GM19372 (cell line): ENCODE measurements at regions not wholly inside any gene's neighbourhood (a gene's known extent, or its start where the extent isn't known, plus 50 kb on each side); places are given as distances from the start of the nearest gene placed in this dataset.
"Not testable (repeated sequence)": the region's sequence is repeated elsewhere in the genome, so short reads cannot be mapped to it uniquely, and the experiment has no call there.

ENCODE experiments used
- ATAC-seq: cut with Tn5 transposase; IDR thresholded peaks from one replicate; pipeline ENCODE4 v1.9.1; 2021; ENCODE audit warnings: mild to moderate bottlenecking, low read depth, moderate library complexity; ENCODE audit not compliant: unreplicated experiment

- no peak for ATAC-seq
Measured at GRCh38 chr15:100764778-100765466, 114.7 kb upstream of the ALDH1A3 start.

- ATAC-seq: no peak
Measured at GRCh38 chr15:100765467-100766241, 114.0 kb upstream of the ALDH1A3 start.

- ATAC-seq: no peak
Measured at GRCh38 chr15:100766243-100767000, 113.2 kb upstream of the ALDH1A3 start.

DNA sequence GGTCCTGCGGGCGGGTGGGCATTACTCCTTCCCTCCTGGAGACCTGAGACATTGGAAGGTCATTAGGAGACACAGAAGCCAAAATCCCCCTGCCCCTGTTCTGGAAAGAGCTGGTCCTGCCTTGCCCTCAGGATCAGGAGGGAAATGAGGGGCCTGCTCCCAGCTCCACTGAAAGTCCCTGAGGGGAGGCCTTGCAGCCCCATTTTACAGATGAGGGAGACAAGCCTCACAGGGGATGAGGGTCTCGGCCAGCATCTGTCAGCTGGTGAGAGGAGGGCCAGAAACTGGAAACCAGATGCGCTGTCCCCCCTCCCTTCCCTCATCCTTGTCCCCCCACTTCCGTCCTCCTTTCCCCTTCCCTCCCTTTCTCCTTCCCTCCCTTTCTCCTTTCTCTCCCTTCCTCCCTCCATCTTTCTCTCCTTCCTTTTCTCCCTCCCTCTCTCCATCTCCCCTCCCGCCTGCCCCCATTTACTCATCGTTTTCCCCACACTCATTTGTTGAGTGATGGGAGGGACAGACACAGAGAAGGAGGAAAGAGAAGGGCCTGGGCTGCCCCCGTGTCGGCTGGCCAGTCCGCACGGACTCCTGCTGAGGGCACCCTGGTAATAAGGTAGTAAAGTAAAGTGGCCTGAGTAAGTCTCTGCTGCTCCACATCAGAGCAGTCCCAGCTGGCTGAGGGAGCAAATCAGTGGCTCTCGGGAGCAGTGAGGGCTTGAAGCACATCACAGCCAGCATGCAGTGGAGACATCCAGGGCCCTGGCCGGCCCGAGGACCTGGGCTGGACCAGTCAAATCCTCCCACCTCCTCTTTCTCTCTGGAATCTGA, 112.4 kb upstream of the ALDH1A3 start:
- ATAC-seq: no peak

GRCh38 chr15:100768501-100768931, 111.1 kb upstream of the ALDH1A3 start:
- no peak for ATAC-seq

- no peak for ATAC-seq
Measured at GRCh38 chr15:100769043-100769974, 110.3 kb upstream of the ALDH1A3 start.

GRCh38 chr15:100769975-100770340, 109.7 kb upstream of the ALDH1A3 start:
- ATAC-seq: no peak

DNA sequence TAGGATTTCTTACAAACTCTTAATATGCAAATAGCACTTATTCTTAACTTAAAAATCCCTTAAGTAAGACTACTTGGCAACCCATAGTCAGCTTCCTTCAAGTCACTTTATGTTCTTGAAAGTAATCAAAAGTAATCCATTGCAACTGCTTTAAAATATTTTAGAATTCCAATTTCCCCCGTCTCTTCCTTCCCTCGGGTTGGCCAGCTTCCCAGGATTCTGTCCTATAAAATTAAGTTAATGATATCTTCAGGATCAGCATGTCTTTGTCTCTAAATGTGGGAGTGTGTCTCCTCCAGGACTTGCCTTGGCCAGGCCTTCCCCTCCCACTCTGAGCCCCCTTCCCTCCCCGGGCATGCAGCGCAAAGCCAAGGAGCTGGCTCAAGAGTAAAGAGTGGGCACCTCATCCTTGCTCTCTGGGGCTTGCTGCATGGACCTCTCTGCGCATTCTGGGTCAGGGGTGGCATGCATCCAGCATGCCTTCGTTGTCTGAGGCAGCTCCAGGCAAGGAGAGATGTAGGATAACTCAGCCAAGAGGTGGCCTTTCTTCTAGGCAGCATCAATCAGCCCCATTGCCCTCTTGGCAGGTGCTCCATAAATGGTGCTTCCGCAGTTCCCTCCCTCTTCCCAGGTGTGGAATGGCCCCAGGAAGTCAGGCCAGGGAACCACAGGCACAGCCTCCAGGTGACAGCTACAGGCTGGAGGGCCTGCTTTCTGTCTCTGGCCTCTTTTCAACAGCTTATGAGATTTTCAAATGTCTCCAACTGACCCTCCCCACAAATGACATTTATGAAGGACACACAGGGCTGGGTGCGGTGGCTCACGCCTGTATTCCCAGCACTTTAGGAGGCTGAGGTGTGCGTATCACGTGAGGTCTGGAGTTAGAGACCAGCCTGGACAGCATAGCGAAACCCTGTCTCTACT, 108.7 kb upstream of the ALDH1A3 start:
- ATAC-seq: no peak

- ATAC-seq: no peak
Measured at GRCh38 chr15:100771746-100772145, 107.9 kb upstream of the ALDH1A3 start.

GRCh38 chr15:100772478-100772877, 107.2 kb upstream of the ALDH1A3 start:
- no peak for ATAC-seq

GRCh38 chr15:100772892-100773520, 106.6 kb upstream of the ALDH1A3 start:
- ATAC-seq: no peak

DNA sequence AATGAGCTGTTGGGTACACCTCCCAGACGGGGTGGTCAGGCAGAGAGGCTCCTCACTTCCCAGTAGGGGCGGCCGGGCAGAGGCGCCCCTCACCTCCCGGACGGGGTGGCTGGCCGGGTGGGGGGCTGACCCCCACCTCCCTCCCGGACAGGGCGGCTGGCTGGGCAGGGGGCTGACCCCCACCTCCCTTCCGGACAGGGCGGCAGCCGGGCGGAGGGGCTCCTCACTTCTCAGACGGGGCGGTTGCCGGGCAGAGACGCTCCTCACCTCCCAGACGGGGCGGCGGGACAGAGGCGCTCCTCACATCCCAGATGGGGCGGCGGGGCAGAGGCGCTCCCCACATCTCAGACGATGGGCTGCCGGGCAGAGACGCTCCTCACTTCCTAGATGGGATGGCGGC, 105.6 kb upstream of the ALDH1A3 start:
- not testable (repeated sequence) for ATAC-seq

DNA sequence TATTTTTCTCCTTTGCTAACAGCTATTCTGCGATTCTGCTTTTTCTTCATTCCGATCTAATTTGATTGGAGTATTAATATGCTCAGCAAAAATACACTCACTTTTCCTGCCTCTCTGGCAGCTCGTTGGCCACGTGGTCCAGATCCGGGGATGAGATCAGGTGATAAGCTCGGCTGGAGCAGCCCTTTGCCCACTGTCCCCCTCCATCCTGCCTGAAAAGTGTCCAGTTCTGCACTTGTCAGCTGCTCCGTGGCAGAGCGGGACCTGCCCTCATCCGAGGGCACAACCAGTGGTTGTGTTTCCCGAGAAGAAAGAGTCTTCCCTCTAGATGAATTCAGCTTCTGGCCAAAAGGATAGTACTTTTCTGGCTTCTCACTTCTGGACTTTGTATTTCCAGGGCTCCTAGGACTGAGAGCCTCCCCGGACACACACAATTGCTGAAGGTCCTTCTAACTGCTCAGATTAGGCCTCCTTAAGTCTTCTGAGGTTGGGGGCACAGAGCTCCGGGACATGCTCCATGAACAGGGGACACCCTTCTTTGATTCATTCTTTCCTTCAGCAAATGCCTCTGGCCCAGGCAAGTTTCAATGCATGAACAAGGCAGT, 103.9 kb upstream of the ALDH1A3 start:
- no peak for ATAC-seq

GRCh38 chr15:100777821-100778220, 101.8 kb upstream of the ALDH1A3 start:
- no peak for ATAC-seq

- no peak for ATAC-seq
Measured at GRCh38 chr15:100778831-100779288, 100.8 kb upstream of the ALDH1A3 start.

- no peak for ATAC-seq
Measured at GRCh38 chr15:100779331-100780207, 100.1 kb upstream of the ALDH1A3 start.
